ENCODE measurements at regions not wholly inside any gene's neighbourhood (a gene's known extent, or its start where the extent isn't known, plus 50 kb on each side); places are given as distances from the start of the nearest gene placed in this dataset.

DNA sequence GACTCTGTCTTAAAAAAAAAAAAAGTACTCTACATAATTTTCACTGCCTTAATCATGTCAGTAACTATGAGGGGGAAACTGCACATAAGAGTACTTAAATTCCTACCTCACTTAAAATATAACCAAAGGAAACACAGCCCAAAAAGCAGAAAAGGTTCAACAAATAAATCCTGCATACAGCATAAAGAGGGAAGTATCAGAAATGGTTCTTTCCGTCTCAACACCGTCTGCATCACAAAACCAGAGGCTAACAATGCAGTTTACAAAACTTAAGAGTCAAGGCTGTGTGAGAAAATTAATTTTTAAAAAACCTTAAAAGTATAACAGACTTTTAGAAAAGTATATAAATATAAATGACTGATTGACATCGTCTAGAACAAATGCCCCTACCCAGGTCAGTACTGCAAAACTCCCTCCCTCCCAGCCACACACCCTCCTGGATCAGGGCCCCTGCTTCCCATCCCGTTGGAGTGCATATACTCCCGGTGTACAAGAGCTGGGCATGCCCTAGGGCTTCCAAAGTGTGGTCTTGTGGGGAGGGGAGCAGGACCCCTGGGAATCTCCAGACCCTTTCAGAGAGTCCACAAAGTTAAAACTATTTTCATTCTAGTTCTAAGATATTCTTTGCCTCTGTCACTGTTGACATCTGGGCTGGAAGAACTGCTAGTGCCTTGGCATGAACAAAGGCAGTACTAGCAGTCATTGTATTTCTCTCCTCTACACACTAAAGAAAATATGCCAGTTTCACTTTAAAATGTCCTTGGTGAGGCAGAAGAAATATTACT, 67.0 kb upstream of the SERTAD2 start:
- intact Hi-C loops (cut with DNase I), result no loop called here
- Histone ChIP-seq H3K4me3 (no peak overlapping the region), H3K36me3 (no peaks in the 10 kb centered on the region), H3K4me1 (peaks cover 0 to 6% (median 0%) of the 10 kb centered on the region in 12 donors), H3K9me3 (no peaks in the 10 kb centered on the region), H3K27ac (no peak overlapping the region), H3K27me3 (no peaks in the 10 kb centered on the region)
- ATAC-seq (no peak), DNase-seq (no peak)
- no peak for TF ChIP-seq POLR2A (IDR thresholded peaks at IDR 0.05)
- TF ChIP-seq, protein P1, sequence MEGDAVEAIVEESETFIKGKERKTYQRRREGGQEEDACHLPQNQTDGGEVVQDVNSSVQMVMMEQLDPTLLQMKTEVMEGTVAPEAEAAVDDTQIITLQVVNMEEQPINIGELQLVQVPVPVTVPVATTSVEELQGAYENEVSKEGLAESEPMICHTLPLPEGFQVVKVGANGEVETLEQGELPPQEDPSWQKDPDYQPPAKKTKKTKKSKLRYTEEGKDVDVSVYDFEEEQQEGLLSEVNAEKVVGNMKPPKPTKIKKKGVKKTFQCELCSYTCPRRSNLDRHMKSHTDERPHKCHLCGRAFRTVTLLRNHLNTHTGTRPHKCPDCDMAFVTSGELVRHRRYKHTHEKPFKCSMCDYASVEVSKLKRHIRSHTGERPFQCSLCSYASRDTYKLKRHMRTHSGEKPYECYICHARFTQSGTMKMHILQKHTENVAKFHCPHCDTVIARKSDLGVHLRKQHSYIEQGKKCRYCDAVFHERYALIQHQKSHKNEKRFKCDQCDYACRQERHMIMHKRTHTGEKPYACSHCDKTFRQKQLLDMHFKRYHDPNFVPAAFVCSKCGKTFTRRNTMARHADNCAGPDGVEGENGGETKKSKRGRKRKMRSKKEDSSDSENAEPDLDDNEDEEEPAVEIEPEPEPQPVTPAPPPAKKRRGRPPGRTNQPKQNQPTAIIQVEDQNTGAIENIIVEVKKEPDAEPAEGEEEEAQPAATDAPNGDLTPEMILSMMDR (IDR thresholded peaks at IDR 0.05), result no peak
- WGBS, 4 donors, result 57 to 77% (median 72%) methylated on average over 5 of the region's 5 CpGs

DNA sequence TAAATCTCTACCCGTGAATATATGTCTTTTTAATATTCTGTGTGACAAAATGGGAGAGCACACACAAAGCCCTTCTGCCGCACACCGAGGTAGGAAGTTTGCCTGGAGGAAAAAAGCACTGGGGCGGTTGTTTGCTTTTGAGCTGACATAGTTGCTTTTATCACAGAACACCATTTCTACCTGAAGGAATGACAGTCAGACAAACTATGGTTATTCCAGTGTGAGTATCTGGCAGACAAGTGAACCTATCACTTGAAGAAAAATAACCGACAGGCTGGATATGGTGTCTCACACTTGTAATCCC, 67.6 kb upstream of the SERTAD2 start:
- Histone ChIP-seq H3K36me3 (no peaks in the 10 kb centered on the region), H3K27me3 (no peaks in the 10 kb centered on the region), H3K27ac (no peak overlapping the region), H3K9me3 (no peaks in the 10 kb centered on the region), H3K4me1 (peaks cover 0 to 9% (median 0%) of the 10 kb centered on the region in 12 donors), H3K4me3 (no peak overlapping the region)
- DNase-seq, result no peak
- TF ChIP-seq POLR2A (IDR thresholded peaks at IDR 0.05), result no peak
- TF ChIP-seq, protein P1 (IDR thresholded peaks at IDR 0.05), result no peak
- intact Hi-C loops (cut with DNase I), result no loop called here
- 85 to 95% (median 93%) methylated on average over 5 of the region's 5 CpGs for WGBS, 4 donors
- no peak for ATAC-seq

DNA sequence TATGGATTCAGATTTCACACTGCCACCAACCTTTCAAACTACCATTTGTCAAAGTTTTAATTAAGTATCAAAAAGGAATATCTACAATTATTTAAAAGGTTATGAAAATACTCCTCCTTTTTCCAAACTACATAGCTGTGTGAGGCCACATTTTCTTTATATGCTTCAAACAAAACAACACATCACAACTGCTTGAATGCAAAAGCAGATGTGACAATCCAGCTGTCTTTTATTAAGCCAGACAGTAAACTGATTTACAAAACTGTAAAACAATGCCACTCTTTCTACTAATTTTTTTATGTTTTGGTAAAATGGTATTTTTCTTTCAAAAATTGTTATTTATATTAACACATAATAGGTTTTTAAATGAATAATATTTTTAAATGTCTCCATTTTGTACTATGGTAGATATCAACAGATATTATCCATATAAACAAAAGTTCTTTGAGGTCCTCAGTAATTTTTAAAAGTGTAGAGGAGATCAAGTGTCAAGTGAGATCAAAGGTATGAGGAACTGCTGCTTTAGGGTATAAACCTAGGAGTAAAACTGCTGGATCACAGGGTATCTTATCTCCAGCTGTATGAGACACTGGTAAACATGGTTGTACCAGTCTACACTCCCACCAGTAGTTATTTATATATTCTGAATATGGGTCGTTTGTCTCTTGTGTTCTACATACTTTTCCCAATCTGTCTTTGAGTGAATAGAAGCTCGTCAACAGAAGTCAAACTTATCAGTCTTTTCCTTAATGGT, 68.8 kb upstream of the SERTAD2 start:
- 46 to 56% (median 52%) methylated on average over 2 of the region's 2 CpGs for WGBS, 4 donors
- TF ChIP-seq, protein P1 (IDR thresholded peaks at IDR 0.05), result no peak
- TF ChIP-seq POLR2A (IDR thresholded peaks at IDR 0.05), result no peak
- Histone ChIP-seq H3K27me3 (no peaks in the 10 kb centered on the region), H3K36me3 (no peaks in the 10 kb centered on the region), H3K9me3 (no peaks in the 10 kb centered on the region), H3K4me3 (no peak overlapping the region), H3K4me1 (peaks cover 0 to 21% (median 0%) of the 10 kb centered on the region in 12 donors), H3K27ac (no peak overlapping the region)
- no peak for ATAC-seq
- intact Hi-C loops (cut with DNase I), result no loop called here
- DNase-seq, result no peak

DNA sequence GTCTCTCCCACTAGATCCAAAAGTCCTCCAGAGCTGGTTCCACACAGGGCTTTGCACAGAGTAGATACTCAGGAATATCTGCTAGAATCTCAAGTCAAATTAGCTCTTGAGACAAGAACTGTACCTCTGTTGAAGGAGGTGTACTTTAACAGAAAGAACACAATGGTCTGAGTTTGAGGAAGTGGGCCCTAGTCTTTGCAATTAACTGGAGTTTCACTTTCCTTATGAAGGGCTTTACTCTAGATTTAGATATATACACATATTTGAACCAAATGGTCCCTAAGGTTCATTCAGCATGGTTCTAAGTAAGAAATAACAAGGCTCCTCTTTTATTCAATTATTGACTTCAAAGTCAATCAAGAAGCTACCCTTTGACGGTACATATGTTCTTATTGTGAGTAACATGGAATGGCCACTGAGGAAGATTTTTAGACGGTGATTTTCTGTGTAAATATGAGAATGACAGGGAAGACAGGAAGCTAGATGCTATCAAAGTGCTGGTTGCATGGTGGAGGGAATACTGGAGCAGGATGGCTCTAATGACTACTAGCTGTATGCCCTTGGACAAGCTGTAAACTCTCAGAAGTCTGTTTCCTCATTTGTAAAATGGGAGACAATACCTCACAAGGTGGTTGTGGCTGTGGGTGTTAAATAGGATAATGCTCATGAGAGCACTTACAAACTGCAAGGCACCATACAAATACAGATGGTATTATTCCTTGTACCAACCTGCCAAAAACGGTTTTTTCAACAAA, 73.5 kb upstream of the SERTAD2 start:
- Histone ChIP-seq H3K4me1 (peaks cover 0 to 48% (median 10%) of the 10 kb centered on the region in 12 donors), H3K9me3 (no peaks in the 10 kb centered on the region), H3K4me3 (peak overlapping the region in 2 of 12 donors; percentile 1), H3K27ac (peak overlapping the region in 10 of 12 donors; percentile 1 to 81 (median 12)), H3K27me3 (no peaks in the 10 kb centered on the region), H3K36me3 (no peaks in the 10 kb centered on the region)
- DNase-seq (no peak), ATAC-seq (peak in 1 of 4 donors; percentile 57)
- intact Hi-C loops (cut with DNase I), result loop anchor here in 1 of 10 donors (5.0 kb wide), 1 partner anchor 65 kb away; no protein-coding TSS in a partner anchor
- TF ChIP-seq, protein P1 (IDR thresholded peaks at IDR 0.05), result no peak
- 76 to 80% (median 77%) methylated on average over 3 of the region's 3 CpGs for WGBS, 4 donors
